Stimulated activated CD8-positive, alpha-beta memory T cell treated with anti-CD3 and anti-CD28 coated beads, Interleukin-7, amount 100 ng/mL, for 1 hour (primary cell): ENCODE measurements at regions not wholly inside any gene's neighbourhood (a gene's known extent, or its start where the extent isn't known, plus 50 kb on each side); places are given as distances from the start of the nearest gene placed in this dataset.
A peak's percentile ranks its signal among the peaks of the same experiment; 100 is the strongest.
"Not testable (repeated sequence)": the region's sequence is repeated elsewhere in the genome, so short reads cannot be mapped to it uniquely, and the experiment has no call there.

Source experiments
- DNase-seq, 2 donors: peaks; one replicate each; pipeline ENCODE4 v3.0.0-alpha.2; 2020; ENCODE audit warnings: low read depth in 2 of 2

DNA sequence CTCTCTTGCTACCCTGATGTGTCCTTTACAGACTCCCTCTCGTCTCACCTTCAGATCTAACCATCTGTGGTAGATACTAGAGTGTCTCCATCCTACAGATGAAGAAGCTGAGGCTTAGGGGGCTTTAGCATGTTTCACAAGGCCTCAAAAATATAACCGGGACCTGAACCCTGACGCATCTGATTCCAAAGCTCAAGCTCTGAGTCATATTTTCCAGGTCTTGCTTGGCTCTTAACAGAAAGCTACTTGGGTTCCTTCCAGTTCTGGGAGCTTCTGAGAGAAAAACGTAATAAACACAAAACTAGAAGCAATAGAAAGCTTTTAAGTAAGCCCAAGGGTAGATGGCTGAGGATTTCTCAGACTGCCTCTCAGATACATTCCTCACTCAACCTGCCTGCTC is 224.3 kb upstream of the EEF2KMT start:
- no peak for DNase-seq

DNA sequence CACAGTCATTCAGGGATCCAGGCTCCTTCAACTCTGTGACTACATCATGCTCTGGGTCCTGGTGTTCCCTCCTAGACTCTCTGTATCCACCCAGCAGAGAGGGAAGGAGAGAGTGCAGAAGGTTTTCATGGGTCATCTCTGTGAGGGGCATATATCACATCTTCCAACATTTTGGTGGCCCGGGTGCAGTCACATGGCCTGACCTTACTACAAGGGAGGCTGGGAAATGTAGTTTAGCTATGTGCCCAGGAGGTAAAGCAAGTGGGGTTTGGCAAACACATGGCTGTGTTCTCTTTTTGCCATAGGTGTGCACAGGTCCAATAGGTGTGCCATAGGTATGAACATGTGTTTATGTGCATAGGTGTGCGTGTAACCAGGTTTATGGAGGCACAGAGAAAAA is 222.2 kb upstream of the EEF2KMT start:
- no peak for DNase-seq

DNA sequence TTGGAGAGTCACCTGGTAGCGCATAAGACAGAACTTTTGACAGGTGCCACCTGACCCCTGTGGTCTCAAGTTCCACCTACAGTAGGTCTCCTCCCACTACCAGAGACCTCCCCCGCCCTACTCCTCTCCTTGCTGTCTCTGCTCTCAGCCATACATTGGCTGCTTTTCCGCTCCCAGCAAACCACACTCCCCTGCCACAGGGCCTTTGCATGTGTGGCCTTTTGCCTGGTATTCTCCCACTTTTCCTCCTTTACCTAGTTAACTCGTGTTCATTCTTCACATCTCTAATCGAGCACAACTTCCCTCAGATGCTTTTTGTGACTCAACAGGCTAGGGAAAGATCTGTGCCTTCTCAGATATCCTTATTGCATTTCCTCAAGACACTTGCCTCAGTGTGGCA is 218.3 kb upstream of the EEF2KMT start:
- DNase-seq = no peak

DNA sequence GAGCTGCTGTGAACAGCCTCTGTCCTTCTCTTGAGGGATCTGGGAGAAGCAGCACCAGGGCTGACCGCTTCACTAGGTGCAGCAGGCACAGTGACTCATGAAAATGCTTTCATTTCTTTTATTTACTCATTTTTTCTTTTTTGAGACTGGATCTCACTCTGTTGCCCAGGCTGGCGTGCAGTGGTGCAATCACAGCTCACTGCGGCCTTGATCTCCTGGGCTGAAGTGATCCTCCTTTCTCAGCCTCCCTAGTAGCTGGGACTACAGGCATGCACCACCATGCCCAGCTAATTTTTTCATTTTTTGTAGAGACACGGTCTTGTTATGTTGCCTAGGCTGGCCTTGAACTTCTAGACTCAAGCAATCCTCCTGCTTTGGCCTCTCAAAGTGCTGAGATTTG is 216.8 kb upstream of the EEF2KMT start:
- no peak for DNase-seq

DNA sequence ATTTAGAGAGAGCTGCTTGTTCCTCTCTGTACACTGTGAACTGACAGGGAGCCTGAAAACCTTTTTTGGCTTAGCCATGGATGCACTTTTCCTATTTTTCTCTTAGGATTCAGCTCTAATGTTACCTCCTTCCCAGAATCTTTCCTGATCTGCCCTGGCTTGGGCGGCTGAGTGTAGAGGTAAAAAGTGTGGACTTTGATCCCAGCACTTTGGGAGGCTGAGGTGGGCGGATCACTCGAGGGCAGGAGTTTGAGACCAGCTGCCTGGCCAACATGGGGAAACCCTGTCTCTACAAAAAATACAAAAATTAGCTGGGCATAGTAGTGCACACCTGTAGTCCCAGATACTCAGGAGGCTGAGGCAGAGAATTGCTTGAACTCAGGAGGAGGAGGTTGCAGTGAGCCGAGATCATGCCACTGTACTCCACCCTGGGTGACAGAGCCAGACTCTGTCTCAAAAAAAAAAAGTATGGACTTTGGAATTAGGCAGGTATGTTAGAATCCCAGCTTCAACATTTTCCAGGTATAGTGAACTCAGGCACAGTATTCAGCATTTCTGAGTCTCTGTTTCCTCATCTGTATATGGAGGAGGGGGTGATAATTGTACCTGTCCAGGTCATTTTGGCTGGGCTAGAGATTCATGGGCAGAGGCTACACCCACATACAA is 212.5 kb upstream of the EEF2KMT start:
- DNase-seq = no peak

DNA sequence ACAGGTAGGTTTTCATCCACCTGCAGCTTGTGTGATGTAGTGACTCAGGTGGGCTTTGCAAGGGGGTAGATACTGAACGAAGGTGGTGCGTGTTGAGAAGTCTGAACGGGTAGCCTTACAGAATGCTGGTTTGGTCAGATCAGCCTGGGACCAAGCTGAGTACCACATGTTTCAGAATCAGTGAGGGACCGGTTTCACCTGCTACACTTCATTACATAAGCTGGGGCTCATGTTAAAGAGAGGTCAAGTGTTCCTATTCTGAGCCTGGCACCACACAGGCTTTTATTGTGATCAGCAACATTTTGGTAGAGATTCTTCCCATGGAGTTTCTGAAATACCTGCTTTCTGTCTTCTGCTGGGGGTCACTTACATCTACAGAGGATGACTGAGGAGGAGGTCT is 207.4 kb upstream of the EEF2KMT start:
- DNase-seq = no peak

DNA sequence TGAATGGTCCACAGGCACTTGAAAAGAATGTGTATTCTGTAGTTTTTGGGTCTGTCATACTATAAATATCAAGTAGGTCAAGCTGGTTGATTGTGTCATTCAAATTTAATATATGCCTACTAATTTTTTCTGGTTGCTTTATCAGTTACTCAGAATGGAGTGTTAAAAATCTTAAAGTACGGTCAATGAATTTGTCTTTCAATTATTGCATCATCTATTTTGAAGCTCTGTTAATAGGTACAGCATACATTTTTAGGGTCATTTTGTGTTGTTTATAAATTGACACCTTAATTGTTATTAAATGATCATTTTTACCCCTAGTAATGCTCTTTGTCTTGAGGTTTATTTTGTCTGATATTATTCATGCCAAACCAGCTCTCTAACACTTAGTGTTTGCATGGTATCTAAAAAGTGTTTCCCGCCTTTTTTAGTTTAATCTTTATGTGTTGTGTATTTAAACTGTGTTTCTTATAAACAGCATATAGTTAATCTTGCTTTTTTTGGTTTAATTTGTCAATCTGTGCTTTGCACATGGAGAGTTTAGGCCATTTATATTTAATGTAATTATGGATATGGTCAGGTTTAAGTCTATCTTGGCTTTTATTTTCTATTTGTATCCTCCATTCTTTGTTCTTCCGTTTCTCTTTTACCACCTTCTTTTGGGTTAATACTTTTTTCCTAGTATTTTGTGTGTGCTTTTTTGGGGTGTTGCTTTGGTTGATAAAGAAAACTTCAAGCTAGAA is 204.9 kb upstream of the EEF2KMT start:
- no peak for DNase-seq

DNA sequence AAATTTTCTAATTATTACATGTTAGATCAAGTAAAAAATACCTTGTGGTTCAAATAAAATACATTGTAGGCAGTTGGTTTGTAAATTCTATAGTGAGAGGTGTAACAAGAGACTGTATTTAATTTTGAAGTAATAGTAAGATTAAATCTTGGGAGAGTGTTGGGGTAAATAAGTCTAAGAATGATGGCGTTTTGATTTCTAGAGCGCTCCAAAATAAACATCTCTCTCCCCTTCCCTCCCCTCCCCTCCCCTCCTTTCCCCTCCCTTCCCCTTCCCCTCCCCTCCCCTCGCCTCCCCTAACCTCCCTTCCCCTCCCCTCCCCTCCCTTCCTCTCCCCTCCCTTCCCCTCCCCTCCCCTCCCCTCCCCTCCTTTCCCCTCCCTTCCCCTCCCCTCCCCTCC is 200.6 kb upstream of the EEF2KMT start:
- no peak for DNase-seq

DNA sequence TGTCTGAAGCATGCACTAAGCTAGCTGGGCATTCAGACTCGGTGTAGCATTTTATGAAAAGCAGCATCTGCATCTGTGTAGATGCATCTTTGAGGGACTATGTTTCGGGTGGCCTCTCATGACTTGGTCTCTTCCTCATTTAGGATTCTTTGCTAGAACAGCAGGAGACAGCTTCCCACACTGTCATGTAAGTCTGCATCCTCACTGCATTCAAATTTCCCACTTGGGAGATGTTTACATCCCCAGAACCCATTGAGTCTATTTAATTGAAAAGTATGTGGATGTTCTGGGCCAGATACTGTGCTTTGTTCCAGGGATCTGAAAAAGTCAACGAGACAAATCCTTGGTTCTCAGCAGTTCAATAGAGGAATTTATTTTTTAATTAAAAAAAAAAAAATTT is 198.6 kb upstream of the EEF2KMT start:
- DNase-seq = no peak

DNA sequence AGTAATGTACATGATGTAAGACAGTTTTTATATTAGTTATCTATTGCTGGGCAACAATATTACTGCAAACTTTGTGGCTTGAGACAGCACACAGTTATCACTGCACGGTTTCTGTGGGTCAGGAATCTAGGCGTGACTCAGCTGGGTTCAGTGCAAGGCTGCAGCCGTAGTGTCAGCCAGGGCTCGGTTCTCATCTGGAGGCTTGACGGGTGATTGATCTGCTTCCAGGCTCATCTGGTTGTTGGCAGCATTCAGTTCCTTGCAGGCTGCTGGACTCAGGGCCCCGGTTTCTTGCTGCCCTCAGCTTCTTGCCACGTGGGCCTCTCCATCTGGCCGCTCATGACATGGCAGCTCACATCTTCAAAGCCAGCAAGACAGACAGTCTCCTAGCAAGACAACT is 197.7 kb upstream of the EEF2KMT start:
- not testable (repeated sequence) for DNase-seq

DNA sequence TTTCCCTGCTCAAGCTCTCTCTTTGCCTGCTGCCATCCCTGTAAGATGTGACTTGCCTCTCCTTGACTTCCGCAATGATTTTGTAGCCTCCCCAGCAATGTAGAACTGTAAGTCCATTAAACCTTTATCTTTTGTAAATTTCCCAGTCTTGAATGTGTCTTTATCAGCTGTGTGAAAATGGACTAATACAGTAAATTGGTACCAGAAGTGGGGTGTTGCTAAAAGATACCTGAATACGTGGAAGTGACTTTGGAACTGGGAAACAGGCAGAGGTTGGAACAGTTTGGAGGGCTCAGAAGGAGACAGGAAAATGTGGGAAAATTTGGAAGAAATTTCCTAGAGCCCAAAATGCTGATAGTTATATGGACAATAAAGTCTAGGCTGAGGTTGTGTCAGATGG is 184.6 kb upstream of the EEF2KMT start:
- DNase-seq = not testable (repeated sequence)

DNA sequence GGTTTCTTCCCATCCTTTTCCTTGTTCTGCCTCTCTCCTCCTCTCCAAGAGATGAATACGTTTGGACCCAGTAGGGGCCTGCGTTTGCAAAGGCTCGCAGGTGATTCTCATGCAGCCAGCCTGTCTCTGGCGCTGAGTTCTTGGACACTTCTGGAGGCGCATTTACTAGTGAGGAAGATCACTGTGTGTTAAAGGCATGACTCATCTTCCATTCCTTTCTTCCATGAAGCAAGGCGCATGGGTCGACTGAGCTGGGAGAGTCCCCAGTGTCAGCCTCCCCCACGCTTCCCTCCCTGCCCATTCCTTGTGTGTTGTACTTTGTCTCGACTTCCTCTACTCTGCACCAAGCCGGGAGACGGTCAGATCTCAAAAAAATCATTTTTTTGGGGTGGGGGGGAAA is 159.9 kb upstream of the EEF2KMT start:
- DNase-seq = no peak

DNA sequence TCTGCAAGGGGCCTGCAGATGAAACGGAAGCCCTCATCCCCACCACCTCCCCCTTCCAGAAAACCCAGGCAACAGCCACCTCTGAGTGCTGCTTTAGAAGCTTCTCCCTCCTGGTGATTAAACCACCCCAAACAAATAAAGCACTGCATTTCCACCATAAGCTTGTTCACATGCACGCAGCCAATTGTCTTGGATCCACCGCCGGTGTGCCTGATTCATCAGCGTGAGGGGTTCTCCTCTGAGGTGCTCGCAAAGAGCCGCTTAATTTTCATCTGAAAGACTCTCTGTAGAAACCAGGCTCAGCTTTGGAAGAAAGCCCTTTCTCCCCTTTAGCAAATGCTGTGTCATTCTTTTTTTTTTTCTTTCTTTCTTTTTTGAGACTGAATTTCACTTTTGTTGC is 155.2 kb upstream of the EEF2KMT start:
- DNase-seq = no peak

DNA sequence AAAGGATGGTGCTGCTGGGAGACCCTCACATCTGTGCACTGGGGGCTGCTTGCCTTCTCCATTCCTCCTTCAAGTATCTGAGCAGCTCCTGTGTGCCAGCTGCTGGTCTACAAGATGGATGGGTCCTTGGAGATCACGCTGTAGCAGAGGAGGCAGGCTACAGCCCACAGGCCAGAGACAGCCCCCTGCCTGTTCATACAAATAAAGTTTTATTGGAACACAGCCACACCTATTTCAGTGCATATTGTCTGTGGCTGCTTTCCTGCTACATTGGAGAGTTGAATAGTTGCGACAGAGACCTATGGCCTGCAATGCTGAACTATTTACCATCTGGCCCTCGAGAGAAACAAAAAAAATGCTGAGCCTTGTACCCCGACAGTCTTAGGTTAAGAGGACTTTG is 149.8 kb upstream of the EEF2KMT start:
- DNase-seq = not testable (repeated sequence)

DNA sequence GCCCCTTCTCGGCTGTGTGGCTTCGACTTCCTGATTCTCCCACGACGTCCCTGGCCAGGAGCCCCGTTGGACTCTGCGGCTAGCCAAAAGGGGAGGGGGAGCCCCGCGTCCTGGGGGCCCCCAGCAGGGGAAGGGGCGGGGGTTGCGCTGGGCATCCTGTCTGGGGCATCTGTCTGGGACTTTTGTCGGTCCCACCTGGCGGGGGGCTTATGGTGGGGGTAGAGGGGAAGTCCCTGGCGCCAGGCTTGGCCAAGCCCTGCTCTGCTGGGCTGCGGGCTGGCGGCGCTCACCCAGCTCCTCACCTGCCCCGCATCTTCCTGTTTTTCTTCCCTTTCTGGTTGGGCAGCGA is 142.7 kb upstream of the EEF2KMT start:
- DNase-seq = not testable (repeated sequence)

DNA sequence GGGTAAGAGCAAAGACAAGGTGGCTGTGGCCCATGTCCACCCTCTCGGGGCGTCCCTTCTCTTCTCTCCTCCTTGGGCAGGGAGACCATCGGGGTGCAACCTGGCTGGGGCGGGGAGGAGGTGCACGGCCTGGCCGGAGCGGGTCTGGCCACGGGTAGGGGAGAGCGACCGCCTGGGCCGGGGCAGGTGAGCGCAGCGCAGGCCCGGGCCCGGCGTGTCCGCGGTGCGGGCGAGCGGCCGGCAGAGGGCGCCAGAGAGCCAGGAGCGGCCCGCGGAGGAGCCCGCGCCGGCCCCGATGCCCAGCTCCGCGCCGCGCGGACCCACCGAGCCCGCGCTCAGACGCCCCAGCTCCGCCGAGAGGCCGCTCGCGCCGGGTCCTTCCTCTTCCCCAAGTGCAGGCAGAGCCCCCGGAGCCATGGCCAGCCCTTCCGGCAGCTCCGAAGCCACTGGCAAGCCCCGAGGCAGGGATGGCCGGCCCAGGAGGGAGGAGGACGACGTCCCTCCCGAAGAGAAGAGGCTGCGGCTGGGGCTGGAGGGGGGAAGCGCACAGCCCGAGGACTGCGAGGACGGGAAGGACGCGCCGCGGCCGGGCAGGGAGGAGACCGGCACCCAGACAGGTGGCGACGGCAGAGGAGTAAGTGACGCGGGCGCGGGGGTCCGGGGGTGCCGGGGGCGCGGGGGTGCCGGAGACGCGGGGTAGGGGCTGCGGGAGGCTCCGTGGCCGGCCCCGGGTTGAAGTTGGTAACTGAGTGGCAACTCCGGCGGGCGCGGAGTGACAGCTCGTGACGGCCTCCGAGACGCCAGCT is 142.1 kb upstream of the EEF2KMT start:
- DNase-seq = peak; percentile 24 to 29

DNA sequence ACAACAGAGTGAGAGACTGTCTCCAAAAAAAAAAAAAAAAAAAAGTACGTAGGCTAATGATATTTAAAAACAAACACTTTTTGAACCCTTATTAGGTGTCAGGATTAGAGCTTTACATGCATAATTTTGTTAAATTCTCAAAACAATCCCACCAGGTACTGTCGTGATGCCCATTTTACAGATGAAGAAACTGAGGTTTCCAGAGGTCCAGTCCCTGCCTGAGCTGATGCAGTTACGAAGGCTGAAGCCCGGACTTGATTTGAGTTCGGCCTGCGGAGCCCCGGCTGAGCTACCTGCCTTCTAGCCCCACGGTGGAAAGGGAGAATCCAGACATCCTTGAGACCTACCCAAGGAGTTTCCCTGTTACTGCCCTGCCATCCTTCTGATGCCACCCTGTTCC is 137.5 kb upstream of the EEF2KMT start:
- no peak for DNase-seq

DNA sequence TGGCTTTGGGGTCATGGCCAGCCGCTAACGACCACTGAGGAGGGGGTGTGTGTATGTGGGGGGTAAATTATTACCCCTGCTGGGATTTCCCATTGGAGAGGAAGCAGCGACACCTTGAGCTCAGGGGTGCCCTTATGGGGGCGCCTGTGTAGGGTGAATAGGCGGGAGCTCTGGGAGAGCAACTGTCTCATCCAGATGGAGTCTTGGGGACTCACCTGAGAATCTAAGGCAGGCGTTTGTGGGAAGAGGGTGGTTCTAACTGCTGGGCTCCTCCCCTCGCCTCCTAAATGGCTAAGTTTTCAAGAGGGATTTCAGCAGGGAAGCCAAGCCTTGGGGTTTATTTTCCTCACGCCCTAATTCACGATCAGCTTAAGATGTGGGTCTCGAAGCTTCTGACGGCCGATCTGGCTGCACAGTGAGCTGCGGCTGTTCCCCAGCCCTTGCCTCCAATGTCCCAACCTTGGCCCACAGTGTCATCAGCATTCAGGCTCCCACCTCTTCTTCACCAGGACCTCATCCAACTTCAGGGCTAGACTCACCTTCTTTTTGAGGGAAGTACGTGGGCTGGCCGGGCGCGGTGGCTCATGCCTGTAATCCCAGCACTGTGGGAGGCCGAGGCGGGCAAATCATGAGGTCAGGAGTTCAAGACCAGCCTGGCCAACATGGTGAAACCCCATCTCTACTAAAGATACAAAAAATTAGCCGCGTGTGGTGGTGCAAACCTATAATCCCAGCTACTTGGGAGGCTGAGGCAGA is 136.9 kb upstream of the EEF2KMT start:
- DNase-seq = no peak

DNA sequence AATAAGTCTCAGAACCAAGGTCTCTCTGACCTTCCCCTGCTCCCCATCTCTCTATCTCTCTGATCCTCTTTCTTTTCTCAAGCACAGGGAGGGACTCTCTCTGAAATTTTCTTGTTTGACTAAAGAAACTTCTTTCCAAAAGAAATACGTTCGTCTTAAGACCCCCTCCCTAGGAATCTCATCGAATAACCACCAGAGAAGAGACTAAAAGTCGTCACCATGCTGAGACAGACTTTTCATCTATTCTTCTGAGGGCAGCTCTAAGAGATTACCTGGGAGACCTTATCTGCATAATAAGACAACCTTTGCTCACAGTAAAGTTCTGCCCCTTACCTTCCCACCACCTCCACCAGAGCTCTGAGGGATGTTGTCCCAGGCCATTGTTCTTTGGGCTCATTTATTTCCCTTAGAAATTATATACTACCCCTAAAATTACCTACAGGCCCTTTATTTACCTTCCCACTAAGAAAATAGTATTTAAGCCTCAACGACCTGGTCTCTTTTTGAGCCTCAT is 133.7 kb upstream of the EEF2KMT start:
- DNase-seq = no peak

DNA sequence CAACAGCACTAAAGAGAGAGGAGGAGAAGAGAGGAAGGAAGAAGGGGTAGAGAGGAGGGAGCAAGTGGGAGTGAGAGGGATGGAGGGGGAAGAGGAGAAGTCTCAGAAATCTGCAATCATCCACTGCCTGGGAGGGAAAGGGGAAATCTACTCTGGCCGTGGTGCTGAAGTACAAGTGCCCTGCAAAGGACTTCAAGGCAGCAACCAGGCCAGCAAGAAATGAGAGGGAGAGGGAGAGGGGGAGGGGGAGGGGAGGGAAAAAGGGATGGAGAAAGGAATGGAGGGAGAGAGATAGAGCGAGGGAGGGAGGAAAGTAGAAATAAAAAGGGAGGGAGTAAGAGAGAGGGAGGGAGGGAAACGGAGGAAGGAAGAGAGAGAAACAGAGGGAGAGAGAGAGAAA is 130.8 kb upstream of the EEF2KMT start:
- no peak for DNase-seq

DNA sequence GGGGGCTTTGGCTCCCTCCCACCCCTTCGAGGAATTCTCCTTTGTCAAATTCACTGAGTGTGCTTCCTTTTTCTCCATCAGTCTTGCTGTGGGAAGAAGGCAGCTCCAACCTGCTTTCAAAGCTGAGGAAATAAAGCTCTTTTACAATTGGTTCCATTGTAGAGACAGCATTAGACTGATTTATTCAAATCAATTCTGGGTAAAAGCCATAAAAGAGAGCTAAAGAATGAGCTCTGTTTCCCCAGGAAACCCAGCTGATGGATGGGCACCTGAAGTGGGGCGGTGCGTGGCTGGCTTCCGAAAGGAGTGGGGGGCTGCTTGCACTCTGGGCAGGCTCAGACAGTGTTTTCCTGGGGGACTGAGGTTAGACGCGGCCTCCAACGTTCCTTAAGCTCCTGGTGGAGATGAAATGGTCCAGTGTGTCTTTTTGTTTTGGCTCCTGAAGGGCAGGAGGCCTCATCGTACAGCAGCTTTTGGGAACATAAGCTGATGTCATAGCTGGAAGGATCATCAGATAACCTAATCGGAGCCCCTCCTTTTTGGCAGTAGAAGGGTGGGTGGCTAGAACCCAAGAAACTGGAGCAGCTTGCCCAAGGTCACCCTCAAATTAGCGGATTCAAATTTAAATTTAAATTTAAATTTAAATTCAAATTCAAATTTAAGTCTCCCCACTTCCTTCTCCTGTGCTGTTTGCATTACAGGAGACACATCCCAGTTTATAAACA is 128.5 kb upstream of the EEF2KMT start:
- DNase-seq = no peak
